HFFc6 (cell line): ENCODE measurements at regions not wholly inside any gene's neighbourhood (a gene's known extent, or its start where the extent isn't known, plus 50 kb on each side); places are given as distances from the start of the nearest gene placed in this dataset.

Source experiments
- DNase-seq: peaks from one replicate; pipeline ENCODE4 v3.0.0-alpha.2; 2018
- H3K27ac Mint-ChIP-seq: 2 replicates; pipeline ENCODE4 v1.8.0; 2020; ENCODE audit warnings: mild to moderate bottlenecking, mixed read lengths
- H3K27me3 Mint-ChIP-seq: 2 replicates; pipeline ENCODE4 v1.8.0; 2021; ENCODE audit warnings: mild to moderate bottlenecking, moderate library complexity, mixed read lengths; ENCODE audit not compliant: insufficient read depth
- H3K36me3 Mint-ChIP-seq: 2 replicates; pipeline ENCODE4 v1.8.0; 2021; ENCODE audit warnings: low read depth, mixed read lengths
- H3K4me1 Mint-ChIP-seq: 2 replicates; pipeline ENCODE4 v1.8.0; 2020; ENCODE audit warnings: low read depth, mixed read lengths
- H3K4me3 Mint-ChIP-seq: 2 replicates; pipeline ENCODE4 v1.8.0; 2020; ENCODE audit warnings: mild to moderate bottlenecking, moderate library complexity, mixed read lengths
- H3K9me3 Mint-ChIP-seq: 2 replicates; pipeline ENCODE4 v1.8.0; 2020; ENCODE audit warnings: mild to moderate bottlenecking, mixed read lengths
- TF ChIP-seq, protein P1 (sequence below): fragments of 200-600 bp; sonication (generic); IDR thresholded peaks from 2 replicates; pipeline ENCODE4 v1.5.0; 2021; ENCODE audit warnings: antibody characterized with exemption, mild to moderate bottlenecking

DNA sequence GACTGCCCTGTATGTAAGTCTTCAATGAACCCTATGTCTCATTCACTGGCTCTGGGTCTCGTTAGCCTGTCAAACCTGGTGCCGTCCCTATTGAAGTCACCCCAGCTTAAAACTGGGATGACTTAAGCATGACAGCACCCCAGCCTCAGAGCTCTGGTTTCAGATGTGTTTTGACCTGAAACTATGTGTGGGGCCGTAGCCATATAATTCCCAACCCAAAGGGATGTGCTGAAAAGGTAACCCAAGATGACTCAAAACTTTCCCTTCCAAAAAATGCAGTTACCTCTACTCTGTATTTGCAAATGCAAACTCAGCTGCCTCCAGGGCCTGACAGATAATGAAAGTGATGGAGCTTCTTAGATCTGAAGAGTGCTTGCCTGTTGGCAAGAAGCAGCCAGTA, 478.3 kb upstream of the ERCC4 start:
- no peak for DNase-seq
- Mint-ChIP-seq H3K4me1 (peaks cover 3% of the 10 kb centered on the region), H3K4me3 (no peak overlapping the region), H3K36me3 (no peaks in the 10 kb centered on the region), H3K27me3 (no peaks in the 10 kb centered on the region; the same call in 1 of the 2 replicates), H3K9me3 (peaks cover 7% of the 10 kb centered on the region; the same call in 1 of the 2 replicates), H3K27ac (no peak overlapping the region)
- TF ChIP-seq, protein P1, sequence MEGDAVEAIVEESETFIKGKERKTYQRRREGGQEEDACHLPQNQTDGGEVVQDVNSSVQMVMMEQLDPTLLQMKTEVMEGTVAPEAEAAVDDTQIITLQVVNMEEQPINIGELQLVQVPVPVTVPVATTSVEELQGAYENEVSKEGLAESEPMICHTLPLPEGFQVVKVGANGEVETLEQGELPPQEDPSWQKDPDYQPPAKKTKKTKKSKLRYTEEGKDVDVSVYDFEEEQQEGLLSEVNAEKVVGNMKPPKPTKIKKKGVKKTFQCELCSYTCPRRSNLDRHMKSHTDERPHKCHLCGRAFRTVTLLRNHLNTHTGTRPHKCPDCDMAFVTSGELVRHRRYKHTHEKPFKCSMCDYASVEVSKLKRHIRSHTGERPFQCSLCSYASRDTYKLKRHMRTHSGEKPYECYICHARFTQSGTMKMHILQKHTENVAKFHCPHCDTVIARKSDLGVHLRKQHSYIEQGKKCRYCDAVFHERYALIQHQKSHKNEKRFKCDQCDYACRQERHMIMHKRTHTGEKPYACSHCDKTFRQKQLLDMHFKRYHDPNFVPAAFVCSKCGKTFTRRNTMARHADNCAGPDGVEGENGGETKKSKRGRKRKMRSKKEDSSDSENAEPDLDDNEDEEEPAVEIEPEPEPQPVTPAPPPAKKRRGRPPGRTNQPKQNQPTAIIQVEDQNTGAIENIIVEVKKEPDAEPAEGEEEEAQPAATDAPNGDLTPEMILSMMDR, result no peak

DNA sequence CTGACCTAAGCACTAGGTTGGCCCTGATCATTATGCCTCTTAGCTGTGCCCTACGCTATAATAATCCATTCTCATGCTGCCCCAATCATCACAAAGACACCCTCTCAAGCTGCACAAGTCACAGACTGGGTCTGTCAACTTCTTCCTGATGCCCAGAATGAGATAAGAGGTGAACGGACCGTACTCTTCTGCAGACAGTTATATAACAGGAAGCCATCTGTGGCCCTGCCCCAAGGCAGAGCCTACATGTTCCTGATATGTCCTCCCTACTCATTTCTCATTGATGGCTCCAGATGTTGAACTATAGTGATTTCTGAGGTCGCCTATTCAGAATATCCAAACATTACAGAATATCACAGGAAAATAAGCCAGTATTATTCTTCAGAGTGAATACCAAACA, 471.6 kb upstream of the ERCC4 start:
- H3K27ac Mint-ChIP-seq, result no peak overlapping the region
- peaks cover 2% of the 10 kb centered on the region; the same call in 1 of the 2 replicates for H3K4me1 Mint-ChIP-seq
- TF ChIP-seq, protein P1, result no peak
- no peak overlapping the region for H3K4me3 Mint-ChIP-seq
- peaks cover 4% of the 10 kb centered on the region; the same call in 1 of the 2 replicates for H3K9me3 Mint-ChIP-seq
- no peak for DNase-seq
- H3K36me3 Mint-ChIP-seq, result no peaks in the 10 kb centered on the region
- peaks cover 5% of the 10 kb centered on the region for H3K27me3 Mint-ChIP-seq

DNA sequence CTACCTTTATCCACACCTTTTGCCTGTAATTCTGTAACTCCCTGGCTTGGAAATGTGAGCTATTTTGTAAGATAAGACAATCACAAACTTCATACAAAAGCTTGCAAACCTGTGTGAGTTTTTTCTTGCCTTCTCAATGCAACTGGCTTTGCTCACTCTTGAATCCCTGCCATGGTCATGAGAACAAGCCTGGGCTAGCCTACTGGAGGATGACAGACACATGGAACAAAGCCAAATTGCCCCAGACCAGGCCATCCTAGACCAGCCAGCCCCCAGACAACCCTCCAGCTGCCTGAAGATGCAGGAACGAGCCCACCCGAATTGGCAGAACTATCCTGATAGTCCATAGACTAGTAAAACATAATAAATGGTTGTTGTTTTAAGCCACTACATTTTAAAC, 466.6 kb upstream of the ERCC4 start:
- Mint-ChIP-seq H3K4me1 (peaks cover 10% of the 10 kb centered on the region; the same call in 1 of the 2 replicates), H3K27ac (no peak overlapping the region), H3K9me3 (peaks cover 7% of the 10 kb centered on the region), H3K27me3 (peaks cover 5% of the 10 kb centered on the region), H3K4me3 (no peak overlapping the region), H3K36me3 (no peaks in the 10 kb centered on the region)
- TF ChIP-seq, protein P1, result no peak
- DNase-seq, result no peak

- Mint-ChIP-seq H3K4me1 (peaks cover 10% of the 10 kb centered on the region; the same call in 1 of the 2 replicates), H3K36me3 (no peaks in the 10 kb centered on the region), H3K27me3 (peaks cover 5% of the 10 kb centered on the region; the same call in 1 of the 2 replicates), H3K4me3 (no peak overlapping the region), H3K27ac (no peak overlapping the region), H3K9me3 (peaks cover 9% of the 10 kb centered on the region)
- peak; percentile 8 for DNase-seq
- TF ChIP-seq, protein P1, result peak; percentile 87
Observed at GRCh38 chr16:13453938-13454553, 465.9 kb upstream of the ERCC4 start.

- TF ChIP-seq, protein P1, result no peak
- Mint-ChIP-seq H3K4me1 (no peaks in the 10 kb centered on the region), H3K27me3 (peaks cover 4% of the 10 kb centered on the region; the same call in 1 of the 2 replicates)
Observed at GRCh38 chr16:13463619-13464018, 456.3 kb upstream of the ERCC4 start.

More at GRCh38 chr16:13463619-13464018, 456.3 kb upstream of the ERCC4 start:
- no peak overlapping the region for H3K4me3 Mint-ChIP-seq
- H3K9me3 Mint-ChIP-seq, result peaks cover 26% of the 10 kb centered on the region
- DNase-seq, result no peak
- H3K27ac Mint-ChIP-seq, result no peak overlapping the region
- no peaks in the 10 kb centered on the region for H3K36me3 Mint-ChIP-seq
